BLaER1 (cell line): ENCODE measurements at regions not wholly inside any gene's neighbourhood (a gene's known extent, or its start where the extent isn't known, plus 50 kb on each side); places are given as distances from the start of the nearest gene placed in this dataset.

Experiments used
- H3K27ac ChIP-seq: shearing (Covaris generic); formaldehyde crosslinking; 2 replicates; pipeline ENCODE4 v1.8.1; 2022
- H3K27me3 ChIP-seq: shearing (Covaris generic); formaldehyde crosslinking; 2 replicates; pipeline ENCODE4 v1.8.1; 2022
- H3K36me3 ChIP-seq: shearing (Covaris generic); formaldehyde crosslinking; 2 replicates; pipeline ENCODE4 v1.8.1; 2022
- H3K4me1 ChIP-seq: shearing (Covaris generic); formaldehyde crosslinking; 2 replicates; pipeline ENCODE4 v1.8.1; 2022
- H3K4me2 ChIP-seq: shearing (Covaris generic); formaldehyde crosslinking; 2 replicates; pipeline ENCODE4 v1.8.1; 2022
- H3K4me3 ChIP-seq: shearing (Covaris generic); formaldehyde crosslinking; 2 replicates; pipeline ENCODE4 v1.8.1; 2022
- H3K9ac ChIP-seq: shearing (Covaris generic); formaldehyde crosslinking; 2 replicates; pipeline ENCODE4 v1.8.1; 2022
- H3K9me3 ChIP-seq: shearing (Covaris generic); formaldehyde crosslinking; 2 replicates; pipeline ENCODE4 v1.8.1; 2022
- H4K20me1 ChIP-seq: shearing (Covaris generic); formaldehyde crosslinking; 2 replicates; pipeline ENCODE4 v1.8.1; 2022
- Cebpa-rat ChIP-seq: shearing (Covaris generic); IDR thresholded peaks from 2 replicates; pipeline ENCODE4 v1.8.1; 2022

DNA sequence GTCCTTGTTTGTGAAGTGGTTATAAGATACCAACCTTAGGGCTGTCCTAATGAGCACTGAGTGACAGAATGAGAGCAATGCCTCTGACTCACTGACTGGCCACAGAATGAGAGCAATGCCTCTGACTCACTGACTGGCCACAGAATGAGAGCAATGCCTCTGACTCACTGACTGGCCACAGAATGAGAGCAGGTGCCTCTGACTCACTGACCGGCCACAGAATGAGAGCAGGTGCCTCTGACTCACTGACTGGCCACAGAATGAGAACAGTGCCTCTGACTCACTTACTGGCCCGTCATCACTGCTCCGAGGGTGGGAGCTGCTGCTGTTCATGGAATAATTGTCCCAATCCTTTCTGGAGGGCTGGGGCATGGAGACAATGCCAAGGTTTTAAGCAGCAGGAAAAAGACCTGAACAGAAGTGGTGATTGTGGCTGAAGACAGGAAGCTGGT, 265.2 kb upstream of the PPP2R2D start:
- no peak for TF ChIP-seq Cebpa-rat
- Histone ChIP-seq H3K36me3 (no peaks in the 10 kb centered on the region), H3K27ac (no peak overlapping the region), H4K20me1 (no peaks in the 10 kb centered on the region), H3K27me3 (no peaks in the 10 kb centered on the region), H3K9me3 (peaks cover 22% of the 10 kb centered on the region), H3K4me3 (no peak overlapping the region), H3K9ac (no peak overlapping the region), H3K4me2 (no peak overlapping the region), H3K4me1 (peaks cover 4% of the 10 kb centered on the region)

DNA sequence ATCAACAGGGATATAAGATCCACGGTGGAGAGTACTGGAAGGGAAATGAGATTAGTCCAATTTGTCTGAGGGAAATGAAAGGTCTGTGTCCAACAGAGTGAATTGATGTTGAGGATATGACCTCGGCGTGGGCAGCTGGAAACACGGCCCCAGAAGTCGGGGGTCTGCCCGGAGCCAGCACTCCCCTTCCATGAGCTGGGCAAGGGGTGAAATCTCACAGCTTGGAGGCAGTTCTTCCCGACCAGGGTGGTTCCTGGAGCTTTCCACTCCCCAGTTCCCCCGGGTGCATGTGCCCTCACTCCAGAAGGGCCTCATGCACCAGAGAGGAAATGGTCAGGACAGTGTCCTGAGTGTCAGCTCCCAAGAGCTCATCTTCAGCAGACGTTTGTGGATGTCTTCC, 264.7 kb upstream of the PPP2R2D start:
- no peaks in the 10 kb centered on the region for H4K20me1 ChIP-seq
- H3K9ac ChIP-seq, result no peak overlapping the region
- H3K27ac ChIP-seq, result no peak overlapping the region
- H3K9me3 ChIP-seq, result peaks cover 22% of the 10 kb centered on the region
- no peak overlapping the region for H3K4me2 ChIP-seq
- H3K4me3 ChIP-seq, result no peak overlapping the region
- no peaks in the 10 kb centered on the region for H3K36me3 ChIP-seq
- H3K27me3 ChIP-seq, result no peaks in the 10 kb centered on the region
- peaks cover 9% of the 10 kb centered on the region for H3K4me1 ChIP-seq
- no peak for TF ChIP-seq Cebpa-rat

DNA sequence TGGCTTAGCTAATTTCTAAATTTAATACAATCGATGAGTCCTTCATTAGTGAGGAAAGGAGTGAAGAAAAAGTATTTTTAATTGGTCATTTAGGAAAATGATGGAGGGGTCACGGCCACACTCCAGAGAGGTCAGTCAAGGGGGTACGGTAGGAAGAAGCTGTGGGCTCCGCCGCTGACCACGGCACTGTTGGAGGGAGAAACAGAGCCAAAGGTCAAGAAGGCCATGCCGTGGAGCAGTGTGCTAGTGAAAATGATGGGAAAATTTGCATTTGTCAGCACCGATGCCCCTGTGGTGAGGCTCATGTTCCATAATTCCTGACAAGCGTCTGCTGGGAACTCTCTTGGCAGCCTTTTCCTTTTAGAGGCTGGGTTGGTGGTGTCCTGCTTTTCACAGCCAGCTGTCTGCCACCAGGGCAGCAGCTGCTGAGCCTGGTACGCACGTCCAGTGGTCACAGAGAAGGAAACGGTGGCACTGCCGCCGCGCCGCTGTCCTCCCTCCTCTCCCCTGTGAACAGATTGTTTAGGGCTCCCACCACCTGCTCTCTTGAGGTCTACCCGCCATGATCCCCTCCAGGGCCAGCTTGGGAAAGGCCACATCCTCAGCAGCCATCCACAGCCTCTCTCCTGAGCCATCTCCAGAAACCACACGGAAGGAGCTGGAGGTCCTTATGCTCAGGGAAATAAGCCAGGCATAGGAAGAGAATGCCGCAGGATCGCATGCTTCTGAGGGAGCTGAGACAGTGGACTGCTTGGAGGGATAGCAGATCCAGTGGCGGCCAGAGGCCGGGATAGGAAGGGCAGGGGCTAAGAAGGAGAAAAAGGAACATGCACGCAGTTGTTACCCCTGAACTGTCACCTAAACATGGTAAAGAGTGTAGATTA, 263.7 kb upstream of the PPP2R2D start:
- no peak overlapping the region for H3K4me2 ChIP-seq

DNA sequence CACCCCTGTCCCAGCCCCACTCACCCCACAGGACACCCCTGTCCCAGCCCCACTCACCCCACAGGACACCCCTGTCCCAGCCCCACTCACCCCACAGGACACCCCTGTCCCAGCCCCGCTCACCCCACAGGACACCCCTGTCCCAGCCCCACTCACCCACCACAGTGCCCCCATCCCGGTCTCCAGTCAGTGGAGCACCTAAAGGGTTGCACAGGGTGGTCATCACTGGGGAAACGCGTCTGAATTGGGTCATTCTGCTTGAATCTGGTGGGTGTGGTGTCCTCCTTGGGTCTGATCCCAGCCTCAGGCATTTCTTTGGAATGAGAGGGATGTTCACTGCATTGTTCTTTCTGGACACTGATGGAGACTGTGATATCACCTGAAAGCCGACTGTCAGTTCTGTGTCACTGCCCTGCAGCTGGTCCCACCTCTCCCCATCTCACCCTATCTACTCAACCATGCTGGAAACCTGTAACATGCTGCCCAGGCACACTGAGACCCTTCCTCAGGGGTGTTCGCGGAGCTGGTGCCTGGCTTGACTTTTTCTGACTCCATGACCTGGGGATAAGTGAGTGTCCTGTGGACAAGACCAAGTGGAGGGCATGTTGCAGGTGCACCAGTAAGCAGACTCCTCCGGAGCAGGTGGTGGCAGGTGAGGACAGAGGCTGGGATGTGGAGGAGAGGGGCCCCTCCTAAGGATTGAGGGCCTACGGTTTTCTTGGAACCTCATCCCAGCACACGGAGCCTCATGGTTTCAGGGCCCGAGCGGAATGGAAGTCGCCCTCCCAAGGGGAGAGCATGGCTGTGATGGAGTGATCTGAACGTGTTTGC, 262.5 kb upstream of the PPP2R2D start:
- peaks cover 18% of the 10 kb centered on the region for H3K4me1 ChIP-seq
- no peaks in the 10 kb centered on the region for H3K36me3 ChIP-seq
- peaks cover 22% of the 10 kb centered on the region for H3K9me3 ChIP-seq
- H3K4me3 ChIP-seq, result no peak overlapping the region
- no peak overlapping the region for H3K27ac ChIP-seq
- H3K4me2 ChIP-seq, result no peak overlapping the region
- no peaks in the 10 kb centered on the region for H4K20me1 ChIP-seq
- TF ChIP-seq Cebpa-rat, result no peak
- H3K9ac ChIP-seq, result no peak overlapping the region
- H3K27me3 ChIP-seq, result no peaks in the 10 kb centered on the region

More for the DNA sequence above, 263.7 kb upstream of the PPP2R2D start:
- H3K9ac ChIP-seq, result no peak overlapping the region
- no peaks in the 10 kb centered on the region for H3K36me3 ChIP-seq
- H3K27ac ChIP-seq, result no peak overlapping the region
- no peaks in the 10 kb centered on the region for H3K27me3 ChIP-seq
- H3K4me3 ChIP-seq, result no peak overlapping the region
- no peaks in the 10 kb centered on the region for H4K20me1 ChIP-seq
- TF ChIP-seq Cebpa-rat, result no peak
- peaks cover 18% of the 10 kb centered on the region for H3K4me1 ChIP-seq
- peaks cover 22% of the 10 kb centered on the region for H3K9me3 ChIP-seq

DNA sequence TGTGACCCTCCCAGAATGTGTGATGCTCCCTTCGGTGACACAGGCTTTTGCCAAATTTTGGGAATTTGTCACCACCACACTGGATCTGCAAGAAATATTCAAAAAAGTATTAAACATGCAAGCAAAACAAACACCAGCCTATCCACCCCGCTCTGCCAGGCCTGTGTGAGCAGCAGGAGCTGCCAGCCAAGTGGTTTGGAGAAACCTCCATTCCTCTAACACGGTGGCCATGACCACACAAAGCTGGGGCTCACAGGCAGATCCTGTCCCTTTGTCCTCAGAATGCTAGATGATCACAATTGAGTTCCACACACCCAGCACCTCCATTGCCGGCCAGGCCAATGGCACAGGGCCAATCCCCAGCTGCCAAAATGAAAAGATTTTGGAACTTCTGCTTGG, 261.9 kb upstream of the PPP2R2D start:
- H3K4me2 ChIP-seq, result no peak overlapping the region
- peaks cover 22% of the 10 kb centered on the region for H3K9me3 ChIP-seq
- TF ChIP-seq Cebpa-rat, result no peak
- H3K36me3 ChIP-seq, result no peaks in the 10 kb centered on the region
- no peak overlapping the region for H3K27ac ChIP-seq
- no peak overlapping the region for H3K4me3 ChIP-seq
- no peaks in the 10 kb centered on the region for H4K20me1 ChIP-seq
- H3K4me1 ChIP-seq, result peaks cover 18% of the 10 kb centered on the region
- no peaks in the 10 kb centered on the region for H3K27me3 ChIP-seq
- no peak overlapping the region for H3K9ac ChIP-seq

DNA sequence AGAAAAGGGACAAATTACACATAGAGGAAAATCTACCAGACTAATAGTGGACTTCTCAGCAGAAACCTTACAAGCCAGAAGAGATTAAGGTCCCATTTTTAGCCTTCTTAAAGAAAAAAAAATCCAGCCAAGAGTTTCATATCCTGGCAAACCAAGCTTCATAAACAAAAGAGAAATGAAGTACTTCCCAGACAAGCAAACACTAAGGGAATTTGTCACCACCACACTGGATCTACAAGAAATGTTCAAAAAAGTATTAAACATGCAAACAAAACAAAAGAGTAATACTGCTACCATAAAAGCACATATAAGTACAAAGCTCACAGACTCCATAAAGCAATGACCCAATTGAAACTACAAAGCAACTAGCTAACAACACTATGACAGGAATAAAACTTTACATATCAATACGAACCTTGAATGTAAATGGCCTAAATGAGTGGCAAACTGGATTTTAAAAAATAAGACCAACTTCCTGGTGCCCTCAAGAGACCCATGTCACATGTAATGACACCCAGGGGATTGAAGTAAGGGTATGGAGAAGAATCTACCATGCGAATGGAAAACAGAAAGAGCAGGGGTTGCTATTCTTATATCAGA, 260.7 kb upstream of the PPP2R2D start:
- peaks cover 18% of the 10 kb centered on the region for H3K4me1 ChIP-seq
- peaks cover 22% of the 10 kb centered on the region for H3K9me3 ChIP-seq
- H3K4me2 ChIP-seq, result peak overlapping the region; percentile 58
- TF ChIP-seq Cebpa-rat, result no peak
- H3K27ac ChIP-seq, result no peak overlapping the region
- H3K27me3 ChIP-seq, result no peaks in the 10 kb centered on the region
- no peaks in the 10 kb centered on the region for H4K20me1 ChIP-seq
- no peak overlapping the region for H3K4me3 ChIP-seq
- no peaks in the 10 kb centered on the region for H3K36me3 ChIP-seq
- no peak overlapping the region for H3K9ac ChIP-seq

DNA sequence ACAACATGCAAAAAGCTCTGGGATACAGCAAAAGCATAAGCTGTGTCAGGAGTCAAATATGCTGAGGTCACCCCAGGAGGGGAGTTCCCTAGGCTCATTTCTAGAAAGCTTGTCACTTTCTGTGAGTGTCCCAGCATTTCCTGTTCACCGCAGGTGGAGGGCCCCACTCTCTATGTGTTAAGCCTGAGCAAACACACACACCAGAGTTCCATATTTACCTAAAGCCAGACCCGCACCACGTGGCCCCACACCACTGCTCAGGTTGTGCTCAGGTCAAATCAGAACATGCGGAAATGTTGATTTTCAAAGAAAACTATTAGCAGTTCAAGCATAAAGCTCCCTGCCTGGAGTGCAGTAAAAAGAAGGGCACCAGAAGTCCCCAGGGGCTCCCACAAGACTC, 259.6 kb upstream of the PPP2R2D start:
- H3K9ac ChIP-seq, result no peak overlapping the region
- no peaks in the 10 kb centered on the region for H3K27me3 ChIP-seq
- no peak for TF ChIP-seq Cebpa-rat
- peaks cover 22% of the 10 kb centered on the region for H3K9me3 ChIP-seq
- H3K27ac ChIP-seq, result peak overlapping the region; percentile 21; the same call in 1 of the 2 replicates
- H3K4me1 ChIP-seq, result peaks cover 18% of the 10 kb centered on the region
- no peak overlapping the region for H3K4me3 ChIP-seq
- no peaks in the 10 kb centered on the region for H4K20me1 ChIP-seq
- no peaks in the 10 kb centered on the region for H3K36me3 ChIP-seq
- H3K4me2 ChIP-seq, result peak overlapping the region; percentile 58

DNA sequence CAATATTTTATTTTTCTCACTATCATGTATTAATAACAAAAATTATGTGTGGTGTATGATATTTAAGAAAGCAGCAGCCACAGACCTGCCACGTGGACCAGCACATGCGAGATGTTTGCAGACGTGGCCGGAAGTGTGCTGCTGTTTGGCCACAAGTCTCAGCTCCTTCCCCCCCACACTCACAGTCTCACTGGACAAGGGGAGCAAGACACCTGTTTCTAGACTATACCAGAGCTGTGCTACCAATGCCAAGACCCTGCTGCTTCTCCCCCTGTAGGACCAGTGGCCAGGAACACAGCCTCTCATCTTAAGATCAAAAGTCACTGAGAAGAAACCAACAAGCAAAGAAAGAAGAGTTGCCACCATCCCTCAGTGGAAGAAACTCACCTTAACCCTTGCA, 258.9 kb upstream of the PPP2R2D start:
- no peak for TF ChIP-seq Cebpa-rat
- H3K9ac ChIP-seq, result no peak overlapping the region
- H3K4me2 ChIP-seq, result no peak overlapping the region
- H3K9me3 ChIP-seq, result peaks cover 22% of the 10 kb centered on the region
- peaks cover 18% of the 10 kb centered on the region for H3K4me1 ChIP-seq
- no peaks in the 10 kb centered on the region for H3K36me3 ChIP-seq
- no peaks in the 10 kb centered on the region for H4K20me1 ChIP-seq
- H3K27ac ChIP-seq, result no peak overlapping the region
- no peaks in the 10 kb centered on the region for H3K27me3 ChIP-seq
- no peak overlapping the region for H3K4me3 ChIP-seq

DNA sequence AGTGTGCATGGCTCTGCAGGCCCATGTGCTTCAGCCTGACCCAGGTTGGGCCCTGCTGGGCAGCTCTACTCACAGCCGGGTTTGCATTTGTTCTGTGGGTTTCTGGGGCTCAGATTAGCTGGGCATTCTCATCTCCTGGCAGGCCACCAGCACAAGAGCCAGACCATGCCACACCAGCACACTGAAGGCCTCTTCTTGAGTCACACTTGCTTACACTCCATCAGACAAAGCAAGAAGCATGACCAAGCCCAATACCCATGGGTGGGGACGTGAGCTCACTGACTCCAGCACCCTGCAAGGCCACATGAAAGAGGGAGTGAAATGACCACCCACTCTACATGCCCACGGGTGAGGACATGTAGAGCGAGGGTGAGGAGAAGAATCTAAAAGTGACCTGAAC, 257.8 kb upstream of the PPP2R2D start:
- Histone ChIP-seq H3K36me3 (no peaks in the 10 kb centered on the region), H4K20me1 (no peaks in the 10 kb centered on the region), H3K4me1 (peaks cover 18% of the 10 kb centered on the region), H3K9me3 (peaks cover 22% of the 10 kb centered on the region), H3K4me2 (no peak overlapping the region), H3K4me3 (no peak overlapping the region), H3K27me3 (no peaks in the 10 kb centered on the region), H3K9ac (no peak overlapping the region), H3K27ac (no peak overlapping the region)
- no peak for TF ChIP-seq Cebpa-rat
